Transverse colon (tissue), 4 donors: ENCODE measurements at regions not wholly inside any gene's neighbourhood (a gene's known extent, or its start where the extent isn't known, plus 50 kb on each side); places are given as distances from the start of the nearest gene placed in this dataset.

Experiments
- POLR2A ChIP-seq: fragments of 450-650 bp; IDR thresholded peaks from one replicate; pipeline ENCODE4 v1.6.1; 2016; ENCODE audit warnings: antibody characterized with exemption, mild to moderate bottlenecking, moderate library complexity
- POLR2AphosphoS5 ChIP-seq, 3 donors: sonication (generic); formaldehyde crosslinking; IDR thresholded peaks; one replicate each; pipeline ENCODE4 v1.6.1; 2016; ENCODE audit warnings: antibody characterized with exemption in 3 of 3
- TF ChIP-seq, protein P1 (sequence below), 5 experiments: fragments of 200-600 bp in 3 of 5; fragments of 450-650 bp in 2 of 5; sonication (generic) in 3 of 5; IDR thresholded peaks; 1 replicate in 2 of 5; 2 replicates in 3 of 5; pipeline ENCODE4 v1.5.1; 2016 to 2017; ENCODE audit warnings: antibody characterized with exemption in 5 of 5, inconsistent platforms in 3 of 5, mild to moderate bottlenecking in 2 of 5, moderate library complexity in 1 of 5

DNA sequence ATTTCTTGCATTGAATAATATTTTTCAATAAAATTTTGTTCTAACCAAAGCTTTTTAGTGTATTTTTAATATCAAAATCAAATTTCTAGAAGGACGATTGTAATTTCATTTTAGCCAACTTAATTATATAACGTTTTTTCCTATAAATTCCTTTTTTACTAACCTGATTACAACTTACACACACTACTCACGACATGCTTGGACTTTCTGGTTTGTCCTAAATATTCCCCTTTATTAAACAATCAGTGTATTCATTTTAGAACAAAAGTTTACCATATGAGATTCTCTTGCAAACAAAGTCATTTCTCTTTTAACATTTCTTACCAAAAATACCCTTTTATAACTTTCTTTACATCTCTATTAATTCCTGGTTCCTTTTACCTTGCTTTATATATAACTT, 173.7 kb downstream of the PWWP3B start:
- TF ChIP-seq POLR2AphosphoS5 (IDR thresholded peaks at IDR 0.05): no peak
- TF ChIP-seq, protein P1, sequence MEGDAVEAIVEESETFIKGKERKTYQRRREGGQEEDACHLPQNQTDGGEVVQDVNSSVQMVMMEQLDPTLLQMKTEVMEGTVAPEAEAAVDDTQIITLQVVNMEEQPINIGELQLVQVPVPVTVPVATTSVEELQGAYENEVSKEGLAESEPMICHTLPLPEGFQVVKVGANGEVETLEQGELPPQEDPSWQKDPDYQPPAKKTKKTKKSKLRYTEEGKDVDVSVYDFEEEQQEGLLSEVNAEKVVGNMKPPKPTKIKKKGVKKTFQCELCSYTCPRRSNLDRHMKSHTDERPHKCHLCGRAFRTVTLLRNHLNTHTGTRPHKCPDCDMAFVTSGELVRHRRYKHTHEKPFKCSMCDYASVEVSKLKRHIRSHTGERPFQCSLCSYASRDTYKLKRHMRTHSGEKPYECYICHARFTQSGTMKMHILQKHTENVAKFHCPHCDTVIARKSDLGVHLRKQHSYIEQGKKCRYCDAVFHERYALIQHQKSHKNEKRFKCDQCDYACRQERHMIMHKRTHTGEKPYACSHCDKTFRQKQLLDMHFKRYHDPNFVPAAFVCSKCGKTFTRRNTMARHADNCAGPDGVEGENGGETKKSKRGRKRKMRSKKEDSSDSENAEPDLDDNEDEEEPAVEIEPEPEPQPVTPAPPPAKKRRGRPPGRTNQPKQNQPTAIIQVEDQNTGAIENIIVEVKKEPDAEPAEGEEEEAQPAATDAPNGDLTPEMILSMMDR (IDR thresholded peaks at IDR 0.05): no peak
- TF ChIP-seq POLR2A: no peak
